IPS-18a (cell line): ENCODE measurements at regions not wholly inside any gene's neighbourhood (a gene's known extent, or its start where the extent isn't known, plus 50 kb on each side); places are given as distances from the start of the nearest gene placed in this dataset.

Source experiments
- H3K27ac ChIP-seq: one replicate; pipeline ENCODE4 v1.5.1; 2013; ENCODE audit warnings: low read length
- H3K27me3 ChIP-seq: one replicate; pipeline ENCODE4 v1.6.1; 2013; ENCODE audit warnings: mild to moderate bottlenecking, low read length; ENCODE audit not compliant: control insufficient read depth, insufficient read depth
- H3K36me3 ChIP-seq: one replicate; pipeline ENCODE4 v1.6.1; 2013; ENCODE audit warnings: low read depth, low read length; ENCODE audit not compliant: control insufficient read depth
- H3K4me1 ChIP-seq: one replicate; pipeline ENCODE4 v1.6.1; 2013; ENCODE audit warnings: low read depth, low read length; ENCODE audit not compliant: control insufficient read depth
- H3K4me3 ChIP-seq: one replicate; pipeline ENCODE4 v1.5.1; 2013; ENCODE audit warnings: low read length
- H3K9ac ChIP-seq: one replicate; pipeline ENCODE4 v1.6.1; 2013; ENCODE audit warnings: mild to moderate bottlenecking, low read length, moderate library complexity
- H3K9me3 ChIP-seq: one replicate; pipeline ENCODE4 v1.6.1; 2013; ENCODE audit warnings: low read depth, low read length; ENCODE audit not compliant: control insufficient read depth

- Histone ChIP-seq H3K27me3 (no peaks in the 10 kb centered on the region), H3K4me1 (peaks cover 3% of the 10 kb centered on the region), H3K4me3 (no peak overlapping the region), H3K27ac (no peak overlapping the region), H3K36me3 (no peaks in the 10 kb centered on the region), H3K9ac (peak overlapping the region; percentile 24), H3K9me3 (peaks cover 18% of the 10 kb centered on the region)
These were observed 1183.7 kb upstream of the TMEM132C start for GRCh38 chr12:127083008-127083949.

- Histone ChIP-seq H3K4me3 (no peak overlapping the region), H3K27ac (no peak overlapping the region), H3K4me1 (no peaks in the 10 kb centered on the region), H3K36me3 (no peaks in the 10 kb centered on the region), H3K9ac (no peak overlapping the region), H3K9me3 (peaks cover 11% of the 10 kb centered on the region), H3K27me3 (no peaks in the 10 kb centered on the region)
These were observed 1165.9 kb upstream of the TMEM132C start for GRCh38 chr12:127101076-127101475.

GRCh38 chr12:127106041-127106440 is 1160.9 kb upstream of the TMEM132C start:
- no peak overlapping the region for H3K4me3 ChIP-seq
- no peaks in the 10 kb centered on the region for H3K27me3 ChIP-seq
- peaks cover 7% of the 10 kb centered on the region for H3K9me3 ChIP-seq
- no peaks in the 10 kb centered on the region for H3K4me1 ChIP-seq
- no peaks in the 10 kb centered on the region for H3K36me3 ChIP-seq
- no peak overlapping the region for H3K27ac ChIP-seq
- H3K9ac ChIP-seq, result no peak overlapping the region

- H3K4me3 ChIP-seq, result no peak overlapping the region
- H3K27me3 ChIP-seq, result no peaks in the 10 kb centered on the region
- H3K9me3 ChIP-seq, result peaks cover 5% of the 10 kb centered on the region
- no peaks in the 10 kb centered on the region for H3K4me1 ChIP-seq
- no peak overlapping the region for H3K9ac ChIP-seq
- H3K36me3 ChIP-seq, result no peaks in the 10 kb centered on the region
- H3K27ac ChIP-seq, result no peak overlapping the region
These were observed 1160.3 kb upstream of the TMEM132C start for GRCh38 chr12:127106697-127107096.

GRCh38 chr12:127107744-127108143 is 1159.2 kb upstream of the TMEM132C start:
- Histone ChIP-seq H3K9ac (no peak overlapping the region), H3K4me1 (no peaks in the 10 kb centered on the region), H3K36me3 (no peaks in the 10 kb centered on the region), H3K27ac (no peak overlapping the region), H3K27me3 (no peaks in the 10 kb centered on the region), H3K9me3 (peaks cover 5% of the 10 kb centered on the region), H3K4me3 (no peak overlapping the region)

- Histone ChIP-seq H3K36me3 (no peaks in the 10 kb centered on the region), H3K4me1 (no peaks in the 10 kb centered on the region), H3K9ac (no peak overlapping the region), H3K27ac (no peak overlapping the region), H3K9me3 (peaks cover 5% of the 10 kb centered on the region), H3K27me3 (no peaks in the 10 kb centered on the region), H3K4me3 (no peak overlapping the region)
These were observed 1158.4 kb upstream of the TMEM132C start for GRCh38 chr12:127108360-127109215.

- H3K27ac ChIP-seq, result no peak overlapping the region
- H3K9ac ChIP-seq, result no peak overlapping the region
- H3K4me1 ChIP-seq, result peaks cover 5% of the 10 kb centered on the region
- no peak overlapping the region for H3K4me3 ChIP-seq
- no peaks in the 10 kb centered on the region for H3K36me3 ChIP-seq
- peaks cover 2% of the 10 kb centered on the region for H3K9me3 ChIP-seq
- H3K27me3 ChIP-seq, result no peaks in the 10 kb centered on the region
These were observed 1153.0 kb upstream of the TMEM132C start for GRCh38 chr12:127113945-127114344.

- no peak overlapping the region for H3K27ac ChIP-seq
- peaks cover 13% of the 10 kb centered on the region for H3K9me3 ChIP-seq
- no peak overlapping the region for H3K9ac ChIP-seq
- H3K27me3 ChIP-seq, result no peaks in the 10 kb centered on the region
- peaks cover 5% of the 10 kb centered on the region for H3K4me1 ChIP-seq
- no peak overlapping the region for H3K4me3 ChIP-seq
- H3K36me3 ChIP-seq, result no peaks in the 10 kb centered on the region
These were observed 1151.4 kb upstream of the TMEM132C start for GRCh38 chr12:127115468-127116035.

- H3K27ac ChIP-seq, result no peak overlapping the region
- H3K9me3 ChIP-seq, result peaks cover 13% of the 10 kb centered on the region
- H3K4me3 ChIP-seq, result no peak overlapping the region
These were observed 1148.7 kb upstream of the TMEM132C start for GRCh38 chr12:127118251-127118650.

GRCh38 chr12:127119600-127120140 is 1147.3 kb upstream of the TMEM132C start:
- Histone ChIP-seq H3K4me3 (no peak overlapping the region), H3K27me3 (no peaks in the 10 kb centered on the region), H3K27ac (no peak overlapping the region), H3K9me3 (peaks cover 13% of the 10 kb centered on the region), H3K36me3 (no peaks in the 10 kb centered on the region), H3K4me1 (no peaks in the 10 kb centered on the region), H3K9ac (no peak overlapping the region)

More at GRCh38 chr12:127118251-127118650, 1148.7 kb upstream of the TMEM132C start:
- Histone ChIP-seq H3K9ac (no peak overlapping the region), H3K4me1 (peaks cover 5% of the 10 kb centered on the region), H3K27me3 (no peaks in the 10 kb centered on the region), H3K36me3 (no peaks in the 10 kb centered on the region)

GRCh38 chr12:127120851-127121250 is 1146.1 kb upstream of the TMEM132C start:
- Histone ChIP-seq H3K27me3 (no peaks in the 10 kb centered on the region), H3K4me1 (no peaks in the 10 kb centered on the region), H3K27ac (no peak overlapping the region), H3K9ac (no peak overlapping the region), H3K9me3 (peaks cover 13% of the 10 kb centered on the region), H3K36me3 (no peaks in the 10 kb centered on the region), H3K4me3 (no peak overlapping the region)
